ENCODE measurements at regions not wholly inside any gene's neighbourhood (a gene's known extent, or its start where the extent isn't known, plus 50 kb on each side); places are given as distances from the start of the nearest gene placed in this dataset.

DNA sequence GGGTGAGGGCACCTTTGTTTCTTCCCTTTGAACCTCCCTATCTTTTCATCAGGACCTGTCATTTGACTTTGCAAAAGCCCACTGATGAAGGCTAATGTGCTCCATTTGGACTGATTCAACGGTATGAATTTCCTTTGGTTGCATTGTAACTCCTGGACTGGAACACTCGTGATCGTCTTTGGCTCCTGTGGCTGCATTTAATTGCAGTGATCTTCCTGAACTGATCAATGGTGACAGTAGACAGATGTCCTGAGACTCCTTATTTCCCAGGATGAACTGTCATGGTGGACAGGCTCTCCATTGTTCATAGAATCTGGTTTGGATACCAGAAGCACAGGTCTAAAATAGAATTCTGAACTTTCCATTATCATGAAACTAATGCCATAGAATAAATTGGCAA is 224.8 kb upstream of the GAP43 start:
- H3K4me1 ChIP-seq (ENCODE audit: control insufficient read depth in 1 of 2, extremely low read depth in 1 of 2, insufficient read depth in 2 of 2, low read length in 2 of 2): no peaks in the 10 kb centered on the region
- H3K4me3 Mint-ChIP-seq: no peak overlapping the region
- no peaks in the 10 kb centered on the region for H3K27me3 ChIP-seq (replicated peaks in 1 of 2; ENCODE audit: control insufficient read depth in 2 of 2, extremely low read depth in 1 of 2, insufficient read depth in 2 of 2, low read length in 1 of 2)
- no peak overlapping the region for H3K4me3 ChIP-seq (ENCODE audit: control insufficient read depth in 1 of 2, extremely low read depth in 1 of 2, low read length in 1 of 2)
- H3K27ac ChIP-seq (ENCODE audit: low read length): no peak overlapping the region
- ATAC-seq (replicated peaks in 1 of 4): no peak
- peaks cover 0 to 6% of the 10 kb centered on the region in 2 donors for H3K27me3 Mint-ChIP-seq
- H3K9me3 Mint-ChIP-seq: no peaks in the 10 kb centered on the region
- H3K4me1 Mint-ChIP-seq: no peaks in the 10 kb centered on the region
- H3K9me3 ChIP-seq: no peaks in the 10 kb centered on the region
- 94% methylated on average over 3 of the region's 3 CpGs for WGBS (ENCODE audit: insufficient coverage)
- no peaks in the 10 kb centered on the region for H3K36me3 Mint-ChIP-seq
- ChIA-PET POLR2A (no interaction called here), CTCF (no interaction called here)
- H3K36me3 ChIP-seq (ENCODE audit: control insufficient read depth in 2 of 2, extremely low read depth in 1 of 2, insufficient read depth in 1 of 2, low read length in 1 of 2): no peaks in the 10 kb centered on the region
- no peak overlapping the region for H3K27ac Mint-ChIP-seq
- DNase-seq: no peak

GRCh38 chr3:115399750-115400149 is 223.6 kb upstream of the GAP43 start:
- no peaks in the 10 kb centered on the region for H3K9me3 Mint-ChIP-seq
- no peaks in the 10 kb centered on the region for H3K9me3 ChIP-seq
- ChIA-PET CTCF (no interaction called here), POLR2A (no interaction called here)
- no peak overlapping the region for H3K4me3 Mint-ChIP-seq
- H3K27ac ChIP-seq (ENCODE audit: low read length): no peak overlapping the region
- H3K4me1 ChIP-seq (ENCODE audit: control insufficient read depth in 1 of 2, extremely low read depth in 1 of 2, insufficient read depth in 2 of 2, low read length in 2 of 2): no peaks in the 10 kb centered on the region
- no peaks in the 10 kb centered on the region for H3K36me3 Mint-ChIP-seq
- no peaks in the 10 kb centered on the region for H3K36me3 ChIP-seq (ENCODE audit: control insufficient read depth in 2 of 2, extremely low read depth in 1 of 2, insufficient read depth in 1 of 2, low read length in 1 of 2)
- no peak for DNase-seq
- H3K4me1 Mint-ChIP-seq: no peaks in the 10 kb centered on the region
- H3K27me3 Mint-ChIP-seq: peaks cover 0 to 6% of the 10 kb centered on the region in 2 donors
- no peak overlapping the region for H3K4me3 ChIP-seq (ENCODE audit: control insufficient read depth in 1 of 2, extremely low read depth in 1 of 2, low read length in 1 of 2)
- 88% methylated on average over 1 of the region's 4 CpGs for WGBS (ENCODE audit: insufficient coverage)
- no peaks in the 10 kb centered on the region for H3K27me3 ChIP-seq (replicated peaks in 1 of 2; ENCODE audit: control insufficient read depth in 2 of 2, extremely low read depth in 1 of 2, insufficient read depth in 2 of 2, low read length in 1 of 2)
- no peak overlapping the region for H3K27ac Mint-ChIP-seq
- ATAC-seq (replicated peaks in 1 of 4): no peak

DNA sequence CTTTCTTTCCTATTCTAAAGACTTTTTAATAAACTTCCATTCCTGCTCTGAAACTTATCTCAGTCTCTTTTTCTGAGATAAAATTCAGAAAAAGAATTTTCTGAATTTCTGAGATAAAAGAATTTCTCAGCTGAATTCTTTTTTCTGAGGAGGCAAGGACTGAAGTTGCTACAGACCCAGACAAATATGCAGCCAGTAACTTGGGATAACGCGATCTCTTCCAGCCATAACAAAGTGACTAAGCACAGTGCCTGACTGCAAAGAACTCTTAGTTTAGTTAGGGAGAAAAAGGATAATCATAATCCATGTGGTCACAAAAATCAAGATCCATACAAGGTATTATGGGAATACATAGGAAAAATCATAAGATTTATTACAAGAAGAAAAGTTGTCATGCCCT is 222.0 kb upstream of the GAP43 start:
- Mint-ChIP-seq H3K4me3 (no peak overlapping the region), H3K27ac (no peak overlapping the region), H3K36me3 (no peaks in the 10 kb centered on the region), H3K4me1 (no peaks in the 10 kb centered on the region), H3K27me3 (peaks cover 0 to 6% of the 10 kb centered on the region in 2 donors), H3K9me3 (no peaks in the 10 kb centered on the region)
- ChIA-PET POLR2A (no interaction called here), CTCF (no interaction called here)
- Histone ChIP-seq H3K27me3 (replicated peaks in 1 of 2; ENCODE audit: control insufficient read depth in 2 of 2, extremely low read depth in 1 of 2, insufficient read depth in 2 of 2, low read length in 1 of 2) (no peaks in the 10 kb centered on the region), H3K4me3 (ENCODE audit: control insufficient read depth in 1 of 2, extremely low read depth in 1 of 2, low read length in 1 of 2) (no peak overlapping the region), H3K9me3 (no peaks in the 10 kb centered on the region), H3K36me3 (ENCODE audit: control insufficient read depth in 2 of 2, extremely low read depth in 1 of 2, insufficient read depth in 1 of 2, low read length in 1 of 2) (no peaks in the 10 kb centered on the region), H3K4me1 (ENCODE audit: control insufficient read depth in 1 of 2, extremely low read depth in 1 of 2, insufficient read depth in 2 of 2, low read length in 2 of 2) (no peaks in the 10 kb centered on the region), H3K27ac (ENCODE audit: low read length) (no peak overlapping the region)
- DNase-seq: no peak
- no peak for ATAC-seq (replicated peaks in 1 of 4)
- no CpG with 5 or more reads among the region's 2 CpGs for WGBS (ENCODE audit: insufficient coverage)

GRCh38 chr3:115401851-115402501 is 221.3 kb upstream of the GAP43 start:
- no CpG with 5 or more reads among the region's 1 CpG for WGBS (ENCODE audit: insufficient coverage)
- Histone ChIP-seq H3K36me3 (ENCODE audit: control insufficient read depth in 2 of 2, extremely low read depth in 1 of 2, insufficient read depth in 1 of 2, low read length in 1 of 2) (no peaks in the 10 kb centered on the region), H3K27ac (ENCODE audit: low read length) (no peak overlapping the region), H3K4me1 (ENCODE audit: control insufficient read depth in 1 of 2, extremely low read depth in 1 of 2, insufficient read depth in 2 of 2, low read length in 2 of 2) (no peaks in the 10 kb centered on the region), H3K27me3 (replicated peaks in 1 of 2; ENCODE audit: control insufficient read depth in 2 of 2, extremely low read depth in 1 of 2, insufficient read depth in 2 of 2, low read length in 1 of 2) (no peaks in the 10 kb centered on the region), H3K4me3 (ENCODE audit: control insufficient read depth in 1 of 2, extremely low read depth in 1 of 2, low read length in 1 of 2) (no peak overlapping the region), H3K9me3 (no peaks in the 10 kb centered on the region)
- no peak for DNase-seq
- no peaks in the 10 kb centered on the region for H3K9me3 Mint-ChIP-seq
- ChIA-PET POLR2A (no interaction called here), CTCF (no interaction called here)
- H3K4me1 Mint-ChIP-seq: no peaks in the 10 kb centered on the region
- peaks cover 0 to 6% of the 10 kb centered on the region in 2 donors for H3K27me3 Mint-ChIP-seq
- no peak for ATAC-seq (replicated peaks in 1 of 4)
- H3K27ac Mint-ChIP-seq: no peak overlapping the region
- H3K36me3 Mint-ChIP-seq: no peaks in the 10 kb centered on the region
- H3K4me3 Mint-ChIP-seq: no peak overlapping the region

DNA sequence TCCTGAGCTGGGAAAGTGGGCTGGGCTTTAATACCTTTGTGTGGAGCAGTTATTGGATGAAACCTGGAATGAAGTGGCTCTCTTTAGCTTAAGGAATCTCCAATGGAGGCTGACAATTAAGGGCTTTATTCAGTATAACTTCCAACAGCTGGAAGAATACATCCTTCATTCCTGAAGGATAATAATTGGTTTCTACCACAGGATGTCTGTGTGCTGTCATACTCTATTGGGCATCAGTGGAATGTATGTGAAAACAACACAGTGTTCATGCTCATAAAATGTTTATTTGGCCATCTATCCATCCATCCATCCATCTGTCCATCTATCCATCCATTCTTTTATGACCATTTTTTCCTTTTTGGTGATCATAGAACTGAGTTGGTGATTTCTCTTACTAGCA is 220.7 kb upstream of the GAP43 start:
- ChIA-PET CTCF (no interaction called here), POLR2A (no interaction called here)
- H3K4me3 Mint-ChIP-seq: no peak overlapping the region
- no peaks in the 10 kb centered on the region for H3K36me3 Mint-ChIP-seq
- Histone ChIP-seq H3K27ac (ENCODE audit: low read length) (no peak overlapping the region), H3K4me1 (ENCODE audit: control insufficient read depth in 1 of 2, extremely low read depth in 1 of 2, insufficient read depth in 2 of 2, low read length in 2 of 2) (no peaks in the 10 kb centered on the region), H3K9me3 (no peaks in the 10 kb centered on the region), H3K36me3 (ENCODE audit: control insufficient read depth in 2 of 2, extremely low read depth in 1 of 2, insufficient read depth in 1 of 2, low read length in 1 of 2) (no peaks in the 10 kb centered on the region), H3K27me3 (replicated peaks in 1 of 2; ENCODE audit: control insufficient read depth in 2 of 2, extremely low read depth in 1 of 2, insufficient read depth in 2 of 2, low read length in 1 of 2) (no peaks in the 10 kb centered on the region), H3K4me3 (ENCODE audit: control insufficient read depth in 1 of 2, extremely low read depth in 1 of 2, low read length in 1 of 2) (no peak overlapping the region)
- ATAC-seq (replicated peaks in 1 of 4) (no peak), DNase-seq (no peak)
- H3K4me1 Mint-ChIP-seq: no peaks in the 10 kb centered on the region
- H3K9me3 Mint-ChIP-seq: no peaks in the 10 kb centered on the region
- peaks cover 0 to 6% of the 10 kb centered on the region in 2 donors for H3K27me3 Mint-ChIP-seq
- no peak overlapping the region for H3K27ac Mint-ChIP-seq

GRCh38 chr3:115403786-115404185 is 219.5 kb upstream of the GAP43 start:
- no peak overlapping the region for H3K4me3 ChIP-seq (ENCODE audit: control insufficient read depth in 1 of 2, extremely low read depth in 1 of 2, low read length in 1 of 2)
- POLR2A ChIA-PET: interaction anchor here in 1 of 2 donors (0.6 kb wide), 1 partner anchor 194 kb away, joined by 3 read pairs; no protein-coding TSS in a partner anchor
- CTCF ChIA-PET: interaction anchor here in 1 of 2 donors (0.6 kb wide), 1 partner anchor 14 kb away, joined by 4 read pairs; no protein-coding TSS in a partner anchor
- WGBS (ENCODE audit: insufficient coverage): 42% methylated on average over 2 of the region's 2 CpGs
- no peaks in the 10 kb centered on the region for H3K27me3 ChIP-seq (replicated peaks in 1 of 2; ENCODE audit: control insufficient read depth in 2 of 2, extremely low read depth in 1 of 2, insufficient read depth in 2 of 2, low read length in 1 of 2)
- H3K4me1 Mint-ChIP-seq: no peaks in the 10 kb centered on the region
- H3K4me1 ChIP-seq (ENCODE audit: control insufficient read depth in 1 of 2, extremely low read depth in 1 of 2, insufficient read depth in 2 of 2, low read length in 2 of 2): no peaks in the 10 kb centered on the region
- H3K27me3 Mint-ChIP-seq: peaks cover 0 to 6% of the 10 kb centered on the region in 2 donors
- DNase-seq (no peak), ATAC-seq (replicated peaks in 1 of 4) (no peak)
- H3K27ac Mint-ChIP-seq: no peak overlapping the region
- H3K27ac ChIP-seq (ENCODE audit: low read length): no peak overlapping the region
- H3K9me3 Mint-ChIP-seq: no peaks in the 10 kb centered on the region
- H3K36me3 Mint-ChIP-seq: no peaks in the 10 kb centered on the region
- no peaks in the 10 kb centered on the region for H3K36me3 ChIP-seq (ENCODE audit: control insufficient read depth in 2 of 2, extremely low read depth in 1 of 2, insufficient read depth in 1 of 2, low read length in 1 of 2)
- no peak overlapping the region for H3K4me3 Mint-ChIP-seq
- no peaks in the 10 kb centered on the region for H3K9me3 ChIP-seq

DNA sequence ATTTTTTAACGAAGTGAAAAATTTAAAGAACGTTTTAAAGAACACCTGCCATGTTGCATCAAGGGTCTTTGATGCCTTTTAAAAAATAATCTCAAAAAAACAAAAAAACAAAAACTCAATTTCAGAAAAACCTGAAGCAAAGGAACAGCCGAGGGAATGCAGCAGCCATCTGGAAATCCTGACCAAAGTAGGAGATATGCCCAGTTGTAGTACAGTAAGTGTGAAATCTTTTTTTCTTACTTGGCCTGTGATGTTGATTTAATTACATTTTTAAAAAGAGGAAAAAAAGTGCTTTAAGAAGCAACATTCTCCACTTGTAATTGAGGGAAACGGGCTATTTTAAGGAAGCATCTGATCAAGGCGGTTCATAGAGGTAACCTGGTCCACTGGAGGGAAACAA is 213.7 kb upstream of the GAP43 start:
- ChIA-PET CTCF (no interaction called here), POLR2A (no interaction called here)
- H3K4me1 Mint-ChIP-seq: no peaks in the 10 kb centered on the region
- no CpG with 5 or more reads among the region's 5 CpGs for WGBS (ENCODE audit: insufficient coverage)
- no peak overlapping the region for H3K4me3 Mint-ChIP-seq
- Histone ChIP-seq H3K9me3 (no peaks in the 10 kb centered on the region), H3K36me3 (ENCODE audit: control insufficient read depth in 2 of 2, extremely low read depth in 1 of 2, insufficient read depth in 1 of 2, low read length in 1 of 2) (no peaks in the 10 kb centered on the region), H3K27ac (ENCODE audit: low read length) (no peak overlapping the region), H3K27me3 (replicated peaks in 1 of 2; ENCODE audit: control insufficient read depth in 2 of 2, extremely low read depth in 1 of 2, insufficient read depth in 2 of 2, low read length in 1 of 2) (no peaks in the 10 kb centered on the region), H3K4me1 (ENCODE audit: control insufficient read depth in 1 of 2, extremely low read depth in 1 of 2, insufficient read depth in 2 of 2, low read length in 2 of 2) (no peaks in the 10 kb centered on the region), H3K4me3 (ENCODE audit: control insufficient read depth in 1 of 2, extremely low read depth in 1 of 2, low read length in 1 of 2) (no peak overlapping the region)
- no peaks in the 10 kb centered on the region for H3K27me3 Mint-ChIP-seq
- ATAC-seq (replicated peaks in 1 of 4) (no peak), DNase-seq (no peak)
- no peaks in the 10 kb centered on the region for H3K36me3 Mint-ChIP-seq
- no peak overlapping the region for H3K27ac Mint-ChIP-seq
- H3K9me3 Mint-ChIP-seq: no peaks in the 10 kb centered on the region

Measured in T-cell (primary cell).